ENCODE measurements at regions not wholly inside any gene's neighbourhood (a gene's known extent, or its start where the extent isn't known, plus 50 kb on each side); places are given as distances from the start of the nearest gene placed in this dataset.
"Not testable (repeated sequence)": the region's sequence is repeated elsewhere in the genome, so short reads cannot be mapped to it uniquely, and the experiment has no call there.

DNA sequence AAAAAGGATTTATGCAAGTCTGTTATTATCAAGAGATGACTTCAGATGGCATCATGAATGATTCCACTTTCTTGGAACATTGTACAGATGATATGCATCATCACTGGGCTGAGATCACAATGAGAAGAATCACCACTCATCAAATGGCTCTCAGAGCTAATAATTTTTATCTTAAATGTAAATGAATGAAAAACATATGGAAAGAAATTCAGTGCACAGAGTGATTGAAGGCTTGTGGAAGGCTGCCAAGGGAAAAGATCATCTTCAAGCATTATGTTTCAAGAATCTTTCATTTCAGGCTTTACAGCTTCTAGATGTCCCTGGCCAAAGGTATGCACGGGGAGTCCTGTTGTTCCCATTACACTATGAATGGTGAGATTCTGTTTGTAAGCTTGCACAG, 955.7 kb downstream of the TTLL7 start:
- H3K4me1 ChIP-seq, result no peaks in the 10 kb centered on the region
- TF ChIP-seq POLR2AphosphoS5 (IDR thresholded peaks at IDR 0.05) (no peak), POLR2A (IDR thresholded peaks at IDR 0.05; ENCODE audit: low read depth) (no peak), EP300 (IDR thresholded peaks at IDR 0.05) (no peak)
- TF ChIP-seq, protein P1, sequence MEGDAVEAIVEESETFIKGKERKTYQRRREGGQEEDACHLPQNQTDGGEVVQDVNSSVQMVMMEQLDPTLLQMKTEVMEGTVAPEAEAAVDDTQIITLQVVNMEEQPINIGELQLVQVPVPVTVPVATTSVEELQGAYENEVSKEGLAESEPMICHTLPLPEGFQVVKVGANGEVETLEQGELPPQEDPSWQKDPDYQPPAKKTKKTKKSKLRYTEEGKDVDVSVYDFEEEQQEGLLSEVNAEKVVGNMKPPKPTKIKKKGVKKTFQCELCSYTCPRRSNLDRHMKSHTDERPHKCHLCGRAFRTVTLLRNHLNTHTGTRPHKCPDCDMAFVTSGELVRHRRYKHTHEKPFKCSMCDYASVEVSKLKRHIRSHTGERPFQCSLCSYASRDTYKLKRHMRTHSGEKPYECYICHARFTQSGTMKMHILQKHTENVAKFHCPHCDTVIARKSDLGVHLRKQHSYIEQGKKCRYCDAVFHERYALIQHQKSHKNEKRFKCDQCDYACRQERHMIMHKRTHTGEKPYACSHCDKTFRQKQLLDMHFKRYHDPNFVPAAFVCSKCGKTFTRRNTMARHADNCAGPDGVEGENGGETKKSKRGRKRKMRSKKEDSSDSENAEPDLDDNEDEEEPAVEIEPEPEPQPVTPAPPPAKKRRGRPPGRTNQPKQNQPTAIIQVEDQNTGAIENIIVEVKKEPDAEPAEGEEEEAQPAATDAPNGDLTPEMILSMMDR (IDR thresholded peaks at IDR 0.05), result no peak
- H3K4me3 ChIP-seq, result no peak overlapping the region
- H3K36me3 ChIP-seq, result no peaks in the 10 kb centered on the region
- DNase-seq (ENCODE audit: extremely low spot score), result no peak
- no peaks in the 10 kb centered on the region for H3K27me3 ChIP-seq
- H3K27ac ChIP-seq (replicated peaks in 1 of 4), result no peak overlapping the region
- 71% methylated on average over 1 of the region's 1 CpG for WGBS
- no peaks in the 10 kb centered on the region for H3K9me3 ChIP-seq
- intact Hi-C loops (cut with DNase I), result no loop called here

DNA sequence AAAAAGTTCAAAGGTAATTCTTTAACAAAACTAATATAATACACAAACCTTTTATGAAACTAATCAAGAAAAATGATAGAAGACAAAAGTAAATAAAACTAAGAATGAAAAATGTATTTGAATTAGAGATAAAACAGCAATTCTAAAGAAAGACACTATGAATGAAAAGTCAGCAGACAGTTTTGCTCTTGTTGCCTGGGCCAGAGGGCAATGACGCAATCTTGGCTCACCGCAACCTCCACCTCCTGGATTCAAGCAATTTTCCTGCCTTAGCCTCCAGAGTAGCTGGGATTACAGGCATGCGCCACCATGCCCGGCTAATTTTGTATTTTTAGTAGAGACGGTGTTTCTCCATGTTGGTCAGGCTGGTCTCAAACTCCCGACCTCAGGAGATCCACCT, 959.8 kb downstream of the TTLL7 start:
- H3K36me3 ChIP-seq; H3K4me3 ChIP-seq; H3K4me1 ChIP-seq; H3K9me3 ChIP-seq; DNase-seq (ENCODE audit: extremely low spot score); intact Hi-C loops (cut with DNase I); H3K27ac ChIP-seq (replicated peaks in 1 of 4); H3K27me3 ChIP-seq: not testable (repeated sequence)
- 95% methylated on average over 6 of the region's 6 CpGs for WGBS

DNA sequence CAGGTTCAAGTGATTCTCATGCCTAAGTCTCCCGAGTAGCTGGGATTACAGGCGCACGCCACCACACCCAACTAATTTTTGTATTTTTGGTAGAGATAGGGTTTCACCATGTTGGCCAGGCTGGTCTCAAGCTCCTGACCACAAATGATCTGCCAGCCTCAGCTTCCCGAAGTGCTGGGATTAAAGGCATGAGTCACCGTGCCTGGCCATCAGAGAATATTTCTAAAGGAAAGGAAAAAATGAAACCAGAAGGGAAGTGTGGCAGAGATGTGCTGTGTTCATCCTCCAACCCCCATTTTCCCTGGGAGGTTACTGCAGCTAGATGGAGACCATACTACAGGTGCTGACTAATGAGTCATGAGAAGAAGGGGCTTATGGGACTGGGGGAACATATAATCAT, 964.1 kb downstream of the TTLL7 start:
- H3K4me1 ChIP-seq, result no peaks in the 10 kb centered on the region
- no peak overlapping the region for H3K27ac ChIP-seq (replicated peaks in 1 of 4)
- no peak for DNase-seq (ENCODE audit: extremely low spot score)
- H3K36me3 ChIP-seq, result no peaks in the 10 kb centered on the region
- intact Hi-C loops (cut with DNase I), result no loop called here
- H3K4me3 ChIP-seq, result no peak overlapping the region
- no peaks in the 10 kb centered on the region for H3K27me3 ChIP-seq
- 99% methylated on average over 5 of the region's 5 CpGs for WGBS
- H3K9me3 ChIP-seq, result no peaks in the 10 kb centered on the region
- TF ChIP-seq, protein P1 (IDR thresholded peaks at IDR 0.05), result no peak

DNA sequence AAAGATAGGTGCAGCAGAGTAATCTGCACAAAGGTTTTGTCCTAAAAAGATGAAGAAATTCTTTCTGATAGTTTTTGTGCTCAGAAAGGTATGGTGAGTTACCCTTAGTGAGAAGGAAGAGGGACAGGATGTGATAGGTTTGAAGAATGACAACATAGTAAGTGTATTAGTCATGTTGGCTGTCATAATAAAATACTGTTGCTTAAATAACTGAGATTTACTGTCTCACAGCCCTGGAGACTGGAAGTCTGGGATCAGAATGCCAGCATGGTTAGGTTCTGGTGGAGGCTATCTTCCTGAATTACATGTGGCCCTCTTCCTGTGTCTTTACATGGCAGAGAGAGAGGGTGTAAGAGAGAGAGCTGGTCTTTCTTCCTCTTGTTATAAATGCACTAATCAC, 965.2 kb downstream of the TTLL7 start:
- DNase-seq (ENCODE audit: extremely low spot score), result no peak
- Histone ChIP-seq H3K4me1 (no peaks in the 10 kb centered on the region), H3K9me3 (no peaks in the 10 kb centered on the region), H3K4me3 (no peak overlapping the region), H3K27me3 (no peaks in the 10 kb centered on the region), H3K27ac (replicated peaks in 1 of 4) (no peak overlapping the region), H3K36me3 (no peaks in the 10 kb centered on the region)
- intact Hi-C loops (cut with DNase I), result no loop called here
- TF ChIP-seq, protein P1 (IDR thresholded peaks at IDR 0.05), result no peak
- no peak for TF ChIP-seq POLR2AphosphoS5 (IDR thresholded peaks at IDR 0.05)
- no peak for TF ChIP-seq POLR2A (IDR thresholded peaks at IDR 0.05; ENCODE audit: low read depth)
- TF ChIP-seq EP300 (IDR thresholded peaks at IDR 0.05), result no peak

DNA sequence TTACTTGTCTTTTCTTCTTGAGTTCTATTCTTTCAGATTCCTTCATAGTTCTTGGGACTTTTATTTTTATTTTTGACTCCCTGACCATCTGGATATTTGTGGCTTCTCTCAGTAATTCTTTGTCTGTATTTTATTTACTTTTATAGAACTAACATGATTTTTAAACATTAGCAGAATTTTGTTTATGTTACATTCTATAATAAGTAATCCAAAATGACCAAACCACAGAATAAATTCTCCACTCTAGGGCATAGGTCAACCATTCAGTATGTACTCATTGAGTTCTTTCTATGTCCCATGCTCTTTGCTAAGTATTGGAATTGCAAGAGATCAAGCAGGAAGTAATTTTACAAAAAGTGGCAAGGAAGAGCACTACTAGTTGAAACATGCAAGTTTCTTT, 969.0 kb downstream of the TTLL7 start:
- H3K9me3 ChIP-seq, result no peaks in the 10 kb centered on the region
- H3K4me3 ChIP-seq, result no peak overlapping the region
- H3K27ac ChIP-seq (replicated peaks in 1 of 4), result no peak overlapping the region
- H3K27me3 ChIP-seq, result no peaks in the 10 kb centered on the region
- no peak for TF ChIP-seq EP300 (IDR thresholded peaks at IDR 0.05)
- no peak for TF ChIP-seq POLR2A (IDR thresholded peaks at IDR 0.05; ENCODE audit: low read depth)
- TF ChIP-seq POLR2AphosphoS5 (IDR thresholded peaks at IDR 0.05), result no peak
- TF ChIP-seq, protein P1 (IDR thresholded peaks at IDR 0.05), result no peak
- DNase-seq (ENCODE audit: extremely low spot score), result no peak
- H3K36me3 ChIP-seq, result no peaks in the 10 kb centered on the region
- intact Hi-C loops (cut with DNase I), result no loop called here
- H3K4me1 ChIP-seq, result no peaks in the 10 kb centered on the region
